OCI-LY1 (cell line): ENCODE measurements at regions not wholly inside any gene's neighbourhood (a gene's known extent, or its start where the extent isn't known, plus 50 kb on each side); places are given as distances from the start of the nearest gene placed in this dataset.

Experiments used
- CTCF ChIP-seq: fragments of 200-600 bp; sonication (generic), shearing (Covaris generic); IDR thresholded peaks from 2 replicates; pipeline ENCODE4 v1.5.1; 2017; ENCODE audit warnings: mild to moderate bottlenecking, antibody characterized with exemption, low read length, moderate library complexity, mixed read lengths
- EZH2 ChIP-seq: fragments of 200-600 bp; sonication (generic), shearing (Covaris generic); IDR thresholded peaks from 2 replicates; pipeline ENCODE4 v1.8.0; 2017; ENCODE audit warnings: borderline replicate concordance, mixed run types, mild to moderate bottlenecking, antibody characterized with exemption, low read length, moderate library complexity, mixed read lengths

DNA sequence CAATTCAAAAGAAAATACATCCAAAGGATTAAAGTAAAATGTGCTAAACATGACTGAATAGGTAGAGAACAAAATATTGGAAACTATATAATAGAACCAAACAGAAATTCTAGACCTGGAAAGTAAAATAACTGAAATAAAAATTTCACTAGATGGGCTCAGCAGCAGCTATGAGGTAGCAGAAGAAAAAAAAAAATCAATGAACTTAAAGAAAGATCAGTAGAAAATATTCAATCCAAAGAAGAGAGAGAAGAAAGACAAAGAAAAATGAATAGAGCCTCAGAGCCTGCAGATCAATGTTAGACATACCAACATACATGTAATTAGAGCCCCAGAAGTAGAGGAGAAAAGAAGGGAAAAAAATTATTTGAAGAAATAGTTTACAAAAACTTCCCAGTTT, 129.6 kb upstream of the RNF32 start:
- TF ChIP-seq CTCF (no peak), EZH2 (no peak)
